DOHH2 (cell line): ENCODE measurements at regions not wholly inside any gene's neighbourhood (a gene's known extent, or its start where the extent isn't known, plus 50 kb on each side); places are given as distances from the start of the nearest gene placed in this dataset.

Experiments used
- H3F3A ChIP-seq: fragments of 200-600 bp; sonication (generic), shearing (Covaris generic); 2 replicates; pipeline ENCODE4 v1.6.0; 2016; ENCODE audit warnings: antibody characterized with exemption, mild to moderate bottlenecking; ENCODE audit not compliant: control insufficient read depth, insufficient read depth
- H3K27ac ChIP-seq: fragments of 200-600 bp; sonication (generic); 2 replicates; pipeline ENCODE4 v1.5.1; 2014; ENCODE audit warnings: low read depth, mild to moderate bottlenecking, low read length, moderate library complexity
- H3K27me3 ChIP-seq: fragments of 200-600 bp; sonication (generic); 2 replicates; pipeline ENCODE4 v1.6.1; 2014; ENCODE audit warnings: mild to moderate bottlenecking, low read length, mixed read lengths; ENCODE audit not compliant: control insufficient read depth
- H3K36me3 ChIP-seq: fragments of 200-600 bp; sonication (generic); 2 replicates; pipeline ENCODE4 v1.6.1; 2014; ENCODE audit warnings: mild to moderate bottlenecking, low read length, moderate library complexity, mixed read lengths; ENCODE audit not compliant: control insufficient read depth
- H3K4me1 ChIP-seq: fragments of 200-600 bp; sonication (generic); 2 replicates; pipeline ENCODE4 v1.6.1; 2014; ENCODE audit warnings: mild to moderate bottlenecking, low read length, mixed read lengths; ENCODE audit not compliant: control insufficient read depth
- H3K4me2 ChIP-seq: fragments of 200-600 bp; sonication (generic); 2 replicates; pipeline ENCODE4 v1.6.0; 2014; ENCODE audit warnings: mild to moderate bottlenecking, low read length, moderate library complexity
- H3K4me3 ChIP-seq: fragments of 200-600 bp; sonication (generic); 2 replicates; pipeline ENCODE4 v1.5.1; 2014; ENCODE audit warnings: mild to moderate bottlenecking, low read length, mixed read lengths
- H3K79me2 ChIP-seq: fragments of 200-600 bp; sonication (generic); 2 replicates; pipeline ENCODE4 v1.6.1; 2014; ENCODE audit warnings: mild to moderate bottlenecking, low read length, mixed read lengths; ENCODE audit not compliant: control insufficient read depth
- H3K9me2 ChIP-seq: fragments of 200-600 bp; sonication (generic); replicated peaks from 2 replicates; pipeline ENCODE4 v1.6.1; 2014; ENCODE audit warnings: mild to moderate bottlenecking, low read length, mixed read lengths; ENCODE audit not compliant: control insufficient read depth
- H3K9me3 ChIP-seq: fragments of 200-600 bp; sonication (generic); 2 replicates; pipeline ENCODE4 v1.6.1; 2014; ENCODE audit warnings: antibody characterized with exemption, low read length, mixed read lengths; ENCODE audit not compliant: control insufficient read depth, insufficient read depth
- H4K20me1 ChIP-seq: fragments of 200-600 bp; sonication (generic); 2 replicates; pipeline ENCODE4 v1.6.0; 2014; ENCODE audit warnings: low read depth, mild to moderate bottlenecking, antibody characterized with exemption, low read length, moderate library complexity; ENCODE audit not compliant: control insufficient read depth, insufficient read depth
- EZH2phosphoT487 ChIP-seq: fragments of 200-600 bp; sonication (generic); IDR thresholded peaks from 2 replicates; pipeline ENCODE4 v1.6.1; 2017; ENCODE audit warnings: borderline replicate concordance, mild to moderate bottlenecking, antibody characterized with exemption, low read length, moderate library complexity, mixed read lengths
- TF ChIP-seq, protein P1 (sequence below): fragments of 200-600 bp; sonication (generic); IDR thresholded peaks from one replicate; pipeline ENCODE4 v1.5.1; 2014; ENCODE audit warnings: antibody characterized with exemption, mild to moderate bottlenecking, low read depth, low read length; ENCODE audit not compliant: poor library complexity, severe bottlenecking

DNA sequence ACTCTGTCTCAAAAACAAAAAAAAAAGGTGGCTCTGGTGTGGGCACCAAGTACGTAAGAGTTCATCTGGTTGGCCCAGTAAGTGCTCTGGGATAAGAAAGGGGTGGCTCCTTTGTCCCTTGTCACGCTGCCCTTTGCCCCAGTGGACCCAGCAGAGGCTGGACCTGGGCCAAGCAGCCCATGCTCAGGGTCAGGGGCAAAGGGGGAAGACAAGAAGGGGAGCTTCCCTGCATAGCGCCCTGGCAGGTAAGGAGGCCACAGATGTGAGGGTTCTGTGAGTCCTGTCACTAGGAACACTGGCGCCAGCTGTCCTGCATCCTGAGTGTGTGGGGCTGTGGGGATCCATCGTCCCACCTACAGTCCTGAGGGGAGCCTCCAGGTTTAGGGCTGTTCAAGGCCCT lies 65.3 kb downstream of the GADD45G start:
- no peaks in the 10 kb centered on the region for H3K27me3 ChIP-seq

GRCh38 chr9:89670801-89671434 lies 66.1 kb downstream of the GADD45G start:
- Histone ChIP-seq H3K4me3 (no peak overlapping the region), H3K36me3 (no peaks in the 10 kb centered on the region), H3K9me3 (no peaks in the 10 kb centered on the region), H3K4me2 (no peak overlapping the region), H3K79me2 (no peaks in the 10 kb centered on the region), H3K9me2 (no peaks in the 10 kb centered on the region), H3F3A (no peaks in the 10 kb centered on the region), H3K27ac (no peak overlapping the region), H3K27me3 (no peaks in the 10 kb centered on the region), H3K4me1 (no peaks in the 10 kb centered on the region), H4K20me1 (no peaks in the 10 kb centered on the region)
- no peak for TF ChIP-seq EZH2phosphoT487
- TF ChIP-seq, protein P1, sequence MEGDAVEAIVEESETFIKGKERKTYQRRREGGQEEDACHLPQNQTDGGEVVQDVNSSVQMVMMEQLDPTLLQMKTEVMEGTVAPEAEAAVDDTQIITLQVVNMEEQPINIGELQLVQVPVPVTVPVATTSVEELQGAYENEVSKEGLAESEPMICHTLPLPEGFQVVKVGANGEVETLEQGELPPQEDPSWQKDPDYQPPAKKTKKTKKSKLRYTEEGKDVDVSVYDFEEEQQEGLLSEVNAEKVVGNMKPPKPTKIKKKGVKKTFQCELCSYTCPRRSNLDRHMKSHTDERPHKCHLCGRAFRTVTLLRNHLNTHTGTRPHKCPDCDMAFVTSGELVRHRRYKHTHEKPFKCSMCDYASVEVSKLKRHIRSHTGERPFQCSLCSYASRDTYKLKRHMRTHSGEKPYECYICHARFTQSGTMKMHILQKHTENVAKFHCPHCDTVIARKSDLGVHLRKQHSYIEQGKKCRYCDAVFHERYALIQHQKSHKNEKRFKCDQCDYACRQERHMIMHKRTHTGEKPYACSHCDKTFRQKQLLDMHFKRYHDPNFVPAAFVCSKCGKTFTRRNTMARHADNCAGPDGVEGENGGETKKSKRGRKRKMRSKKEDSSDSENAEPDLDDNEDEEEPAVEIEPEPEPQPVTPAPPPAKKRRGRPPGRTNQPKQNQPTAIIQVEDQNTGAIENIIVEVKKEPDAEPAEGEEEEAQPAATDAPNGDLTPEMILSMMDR: no peak

More for the DNA sequence above, 65.3 kb downstream of the GADD45G start:
- H3F3A ChIP-seq: no peaks in the 10 kb centered on the region
- H3K9me2 ChIP-seq: no peaks in the 10 kb centered on the region
- no peaks in the 10 kb centered on the region for H3K36me3 ChIP-seq
- no peak overlapping the region for H3K4me3 ChIP-seq
- no peak overlapping the region for H3K4me2 ChIP-seq
- H4K20me1 ChIP-seq: no peaks in the 10 kb centered on the region
- no peak overlapping the region for H3K27ac ChIP-seq
- no peaks in the 10 kb centered on the region for H3K79me2 ChIP-seq
- TF ChIP-seq EZH2phosphoT487: no peak
- TF ChIP-seq, protein P1: no peak
- H3K9me3 ChIP-seq: no peaks in the 10 kb centered on the region
- H3K4me1 ChIP-seq: no peaks in the 10 kb centered on the region

- H3F3A ChIP-seq: no peaks in the 10 kb centered on the region
- H3K4me3 ChIP-seq: no peak overlapping the region
- H3K36me3 ChIP-seq: no peaks in the 10 kb centered on the region
- no peak overlapping the region for H3K4me2 ChIP-seq
- H3K9me2 ChIP-seq: no peaks in the 10 kb centered on the region
- TF ChIP-seq, protein P1: no peak
- no peak for TF ChIP-seq EZH2phosphoT487
- no peaks in the 10 kb centered on the region for H3K9me3 ChIP-seq
- no peak overlapping the region for H3K27ac ChIP-seq
- H3K27me3 ChIP-seq: no peaks in the 10 kb centered on the region
- H3K79me2 ChIP-seq: no peaks in the 10 kb centered on the region
- no peaks in the 10 kb centered on the region for H4K20me1 ChIP-seq
- H3K4me1 ChIP-seq: no peaks in the 10 kb centered on the region
These were observed 69.8 kb downstream of the GADD45G start for GRCh38 chr9:89674667-89675057.
